ENCODE measurements at regions not wholly inside any gene's neighbourhood (a gene's known extent, or its start where the extent isn't known, plus 50 kb on each side); places are given as distances from the start of the nearest gene placed in this dataset.

DNA sequence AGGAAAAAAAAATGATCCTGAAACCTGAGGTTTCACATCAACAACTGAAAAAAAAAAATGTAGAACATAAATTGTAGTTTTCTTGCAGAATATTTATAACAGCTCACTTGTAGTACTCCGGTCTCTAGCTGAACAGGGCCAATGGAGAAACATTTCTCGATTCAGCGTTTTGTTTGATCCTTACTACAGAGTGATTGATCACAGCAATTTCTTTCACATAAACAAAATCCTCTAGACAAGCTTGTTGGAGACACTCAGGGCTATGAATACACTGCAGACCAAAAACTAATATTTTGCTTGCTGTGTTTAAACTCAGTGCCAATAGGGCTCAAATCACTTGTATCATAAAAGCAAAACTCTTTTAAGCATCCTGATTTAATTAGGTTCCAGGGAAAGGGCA is 127.0 kb upstream of the CNTN6 start (continued):
- TF ChIP-seq PHF8 (conservative IDR thresholded peaks at IDR 0.05; ENCODE audit: low read depth, low read length): no peak
- no peak for TF ChIP-seq GTF2F1 (IDR thresholded peaks at IDR 0.05; ENCODE audit: borderline replicate concordance, low read depth, low read length)
- no peak for TF ChIP-seq CHD2 (IDR thresholded peaks at IDR 0.05; ENCODE audit: low read length)
- TF ChIP-seq, protein P1, sequence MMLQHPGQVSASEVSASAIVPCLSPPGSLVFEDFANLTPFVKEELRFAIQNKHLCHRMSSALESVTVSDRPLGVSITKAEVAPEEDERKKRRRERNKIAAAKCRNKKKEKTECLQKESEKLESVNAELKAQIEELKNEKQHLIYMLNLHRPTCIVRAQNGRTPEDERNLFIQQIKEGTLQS (IDR thresholded peaks at IDR 0.05; ENCODE audit: insufficient read depth, low read depth, low read length): no peak
- TF ChIP-seq BCL11A (IDR thresholded peaks at IDR 0.05; ENCODE audit: low read depth in 2 of 2, low read length in 2 of 2): no peak
- TF ChIP-seq KDM5A (IDR thresholded peaks at IDR 0.05; ENCODE audit: low read length): no peak
- no peak for TF ChIP-seq RBBP5 (IDR thresholded peaks at IDR 0.05; ENCODE audit: borderline replicate concordance, low read depth, low read length)

Data from H1 (cell line).